ENCODE measurements at regions not wholly inside any gene's neighbourhood (a gene's known extent, or its start where the extent isn't known, plus 50 kb on each side); places are given as distances from the start of the nearest gene placed in this dataset.
A peak's percentile ranks its signal among the peaks of the same experiment; 100 is the strongest.

DNA sequence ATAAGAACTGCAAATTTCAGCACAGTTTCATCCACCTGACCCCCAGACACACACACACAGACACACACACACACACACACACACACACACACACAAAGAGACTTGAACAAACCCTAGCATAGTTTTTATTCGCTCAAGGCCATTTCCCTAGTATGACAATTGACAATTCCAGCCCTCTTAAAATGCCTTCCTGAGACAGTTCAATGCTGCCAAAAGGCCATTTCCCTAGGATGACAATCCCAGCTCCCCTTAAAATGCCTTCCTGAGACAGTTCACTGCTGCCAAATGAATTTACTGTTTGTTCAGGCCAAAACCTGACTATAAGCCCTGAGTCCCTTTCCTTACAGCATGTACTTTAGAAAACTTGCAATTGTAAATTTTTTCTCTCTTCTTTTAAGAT is 259.5 kb upstream of the SLC7A11 start:
- no peak overlapping the region for H3K4me3 ChIP-seq (ENCODE audit: low read depth, low read length)
- TF ChIP-seq, protein P1, sequence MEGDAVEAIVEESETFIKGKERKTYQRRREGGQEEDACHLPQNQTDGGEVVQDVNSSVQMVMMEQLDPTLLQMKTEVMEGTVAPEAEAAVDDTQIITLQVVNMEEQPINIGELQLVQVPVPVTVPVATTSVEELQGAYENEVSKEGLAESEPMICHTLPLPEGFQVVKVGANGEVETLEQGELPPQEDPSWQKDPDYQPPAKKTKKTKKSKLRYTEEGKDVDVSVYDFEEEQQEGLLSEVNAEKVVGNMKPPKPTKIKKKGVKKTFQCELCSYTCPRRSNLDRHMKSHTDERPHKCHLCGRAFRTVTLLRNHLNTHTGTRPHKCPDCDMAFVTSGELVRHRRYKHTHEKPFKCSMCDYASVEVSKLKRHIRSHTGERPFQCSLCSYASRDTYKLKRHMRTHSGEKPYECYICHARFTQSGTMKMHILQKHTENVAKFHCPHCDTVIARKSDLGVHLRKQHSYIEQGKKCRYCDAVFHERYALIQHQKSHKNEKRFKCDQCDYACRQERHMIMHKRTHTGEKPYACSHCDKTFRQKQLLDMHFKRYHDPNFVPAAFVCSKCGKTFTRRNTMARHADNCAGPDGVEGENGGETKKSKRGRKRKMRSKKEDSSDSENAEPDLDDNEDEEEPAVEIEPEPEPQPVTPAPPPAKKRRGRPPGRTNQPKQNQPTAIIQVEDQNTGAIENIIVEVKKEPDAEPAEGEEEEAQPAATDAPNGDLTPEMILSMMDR (conservative IDR thresholded peaks at IDR 0.05; ENCODE audit: low read depth, low read length): no peak
- no peak for DNase-seq (ENCODE audit: low read depth)

DNA sequence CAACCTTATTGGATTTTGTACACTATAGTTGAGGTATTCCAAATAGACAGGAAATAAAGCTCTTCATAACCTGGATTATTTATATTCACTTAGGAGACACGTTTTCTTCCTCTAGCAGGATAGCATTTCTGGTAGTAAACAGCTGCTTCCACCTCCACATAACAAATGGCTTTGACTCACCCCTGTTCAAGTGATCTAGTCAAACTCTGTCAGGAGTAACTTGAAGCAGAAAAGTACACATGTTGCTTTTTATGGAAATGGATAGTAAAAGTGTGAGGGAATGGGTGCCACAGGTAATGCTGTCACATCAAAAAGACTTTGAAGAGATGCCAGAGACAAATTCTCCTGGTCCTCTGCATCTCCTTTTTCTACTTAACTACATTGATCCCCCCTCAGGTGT is 258.7 kb upstream of the SLC7A11 start:
- TF ChIP-seq, protein P1 (conservative IDR thresholded peaks at IDR 0.05; ENCODE audit: low read depth, low read length): no peak
- DNase-seq (ENCODE audit: low read depth): no peak
- no peak overlapping the region for H3K4me3 ChIP-seq (ENCODE audit: low read depth, low read length)

DNA sequence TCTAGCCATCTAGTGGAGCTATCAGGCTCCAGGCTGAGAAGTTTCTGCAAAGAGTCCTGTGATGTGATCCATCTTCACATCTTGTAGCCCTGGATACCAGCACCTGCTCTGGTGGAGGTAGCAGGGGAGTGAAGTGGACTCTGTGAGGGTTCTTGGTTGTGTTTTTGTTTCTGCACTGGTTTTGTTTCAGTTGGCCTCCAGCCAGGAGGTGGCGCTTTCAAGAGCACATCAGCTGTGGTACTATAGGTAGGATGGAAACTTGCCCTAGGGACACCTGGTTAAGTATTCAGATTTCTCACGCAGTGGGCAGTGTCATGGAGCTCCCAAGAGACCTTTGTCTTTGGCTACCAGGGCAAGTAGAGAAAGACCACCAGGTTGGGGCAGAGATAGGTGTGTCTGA is 257.5 kb upstream of the SLC7A11 start:
- H3K4me3 ChIP-seq (ENCODE audit: low read depth, low read length): no peak overlapping the region
- DNase-seq (ENCODE audit: low read depth): no peak
- TF ChIP-seq, protein P1 (conservative IDR thresholded peaks at IDR 0.05; ENCODE audit: low read depth, low read length): no peak

DNA sequence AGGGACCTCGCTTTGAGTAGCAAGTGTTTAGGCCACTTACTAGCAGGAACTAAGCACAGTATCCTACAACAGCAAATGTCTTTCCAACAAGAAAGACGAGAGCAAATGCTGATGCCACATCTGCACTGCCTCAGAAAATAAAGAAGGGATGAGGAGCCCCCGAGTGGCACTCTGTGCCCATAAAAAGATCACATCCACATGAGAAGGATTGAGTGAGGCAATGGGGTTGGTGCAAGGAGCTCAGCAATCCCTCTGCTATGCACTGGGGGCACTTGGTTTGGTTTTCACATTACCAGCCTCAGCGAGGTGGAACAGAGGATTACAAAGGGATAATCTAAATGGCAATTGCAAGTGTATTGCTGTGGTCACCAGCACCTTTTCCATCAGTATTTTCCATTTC is 252.8 kb upstream of the SLC7A11 start:
- no peak for DNase-seq (ENCODE audit: low read depth)
- H3K4me3 ChIP-seq (ENCODE audit: low read depth, low read length): no peak overlapping the region
- TF ChIP-seq, protein P1 (conservative IDR thresholded peaks at IDR 0.05; ENCODE audit: low read depth, low read length): peak; percentile 40

DNA sequence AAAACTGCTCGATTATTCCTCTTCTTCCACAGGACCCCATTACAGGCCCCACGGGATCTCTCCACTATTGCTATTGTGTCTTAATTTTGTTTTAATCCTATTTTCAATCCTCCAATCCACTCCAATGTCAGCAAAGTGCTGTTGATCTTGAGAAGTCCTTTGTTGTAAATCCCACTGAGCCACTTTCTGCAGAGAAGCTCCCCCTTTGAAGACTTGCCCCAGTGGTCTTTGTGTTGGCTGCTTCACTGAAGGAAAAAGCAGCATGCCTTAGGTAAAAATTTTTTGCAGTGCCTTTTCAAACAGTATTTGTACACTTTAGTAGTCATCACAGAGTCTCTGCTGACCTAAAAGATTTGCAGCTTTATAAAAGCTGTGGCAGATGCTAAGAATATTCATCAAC is 252.0 kb upstream of the SLC7A11 start:
- no peak for DNase-seq (ENCODE audit: low read depth)
- no peak overlapping the region for H3K4me3 ChIP-seq (ENCODE audit: low read depth, low read length)
- TF ChIP-seq, protein P1 (conservative IDR thresholded peaks at IDR 0.05; ENCODE audit: low read depth, low read length): no peak

DNA sequence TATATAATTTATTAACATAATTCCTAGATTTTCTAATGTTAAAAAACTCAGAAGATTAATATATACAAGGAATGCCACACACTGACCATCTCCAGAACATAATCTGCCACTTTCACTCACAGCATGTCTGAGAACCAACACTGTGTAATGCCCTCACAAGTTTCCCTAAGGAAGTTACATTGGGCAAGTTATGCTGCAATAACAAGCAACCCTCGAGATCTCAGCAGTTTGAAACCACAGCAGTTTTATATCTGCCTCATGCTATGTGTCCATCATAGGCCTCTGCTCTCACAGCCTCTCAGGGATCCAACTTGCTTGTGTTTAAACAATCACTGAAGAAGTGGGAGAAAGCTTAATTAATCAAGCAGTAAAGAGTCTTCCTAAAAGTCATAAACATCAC is 250.0 kb upstream of the SLC7A11 start:
- TF ChIP-seq, protein P1 (conservative IDR thresholded peaks at IDR 0.05; ENCODE audit: low read depth, low read length): no peak
- no peak overlapping the region for H3K4me3 ChIP-seq (ENCODE audit: low read depth, low read length)
- no peak for DNase-seq (ENCODE audit: low read depth)

DNA sequence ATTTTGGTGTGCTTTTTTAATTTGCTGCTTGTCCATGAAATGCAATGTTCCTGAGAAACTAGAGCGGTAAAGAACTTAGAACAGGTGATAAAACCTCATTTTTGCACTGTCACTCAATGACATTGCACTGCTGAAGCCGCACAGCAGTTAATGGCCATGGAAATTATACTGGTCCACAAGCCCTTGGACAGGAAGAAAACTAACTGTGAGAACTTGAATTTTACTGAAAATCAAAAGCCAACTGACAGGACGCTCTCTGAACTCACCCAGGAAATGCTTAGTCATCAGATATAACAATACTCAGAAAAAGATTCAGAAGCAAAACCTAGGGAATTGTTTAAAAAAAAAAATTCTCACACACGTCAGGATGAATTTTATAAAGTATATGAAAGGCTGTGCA is 246.4 kb upstream of the SLC7A11 start:
- TF ChIP-seq, protein P1 (conservative IDR thresholded peaks at IDR 0.05; ENCODE audit: low read depth, low read length): no peak
- DNase-seq (ENCODE audit: low read depth): no peak
- H3K4me3 ChIP-seq (ENCODE audit: low read depth, low read length): no peak overlapping the region

Data from epithelial cell of proximal tubule (primary cell).